Activated T-cell treated with anti-CD3 and anti-CD28 coated beads, Interleukin-2, amount 50 U/mL, for 48 hours (primary cell): ENCODE measurements at regions not wholly inside any gene's neighbourhood (a gene's known extent, or its start where the extent isn't known, plus 50 kb on each side); places are given as distances from the start of the nearest gene placed in this dataset.

Experiments used
- DNase-seq, 2 experiments: peaks; one replicate each; pipeline ENCODE4 v3.0.0-alpha.2; 2020

- no peak for DNase-seq
Observed at GRCh38 chr10:124346831-124347230, 71.9 kb downstream of the OAT start.

GRCh38 chr10:124345521-124345920 lies 73.2 kb downstream of the OAT start:
- no peak for DNase-seq

GRCh38 chr10:124344931-124345330 lies 73.8 kb downstream of the OAT start:
- no peak for DNase-seq

- DNase-seq, result no peak
Observed at GRCh38 chr10:124344266-124344590, 74.5 kb downstream of the OAT start.

- no peak for DNase-seq
Observed at GRCh38 chr10:124343351-124344265, 75.1 kb downstream of the OAT start.

GRCh38 chr10:124342821-124343170 lies 75.9 kb downstream of the OAT start:
- DNase-seq, result no peak

- DNase-seq, result no peak
Observed at GRCh38 chr10:124342136-124342820, 76.4 kb downstream of the OAT start.

- DNase-seq, result peak; percentile 31 to 56
Observed at GRCh38 chr10:124341768-124342135, 77.0 kb downstream of the OAT start.

GRCh38 chr10:124340033-124340760 lies 78.5 kb downstream of the OAT start:
- no peak for DNase-seq

- DNase-seq, result no peak
Observed at GRCh38 chr10:124339119-124340032, 79.3 kb downstream of the OAT start.

GRCh38 chr10:124338276-124338925 lies 80.3 kb downstream of the OAT start:
- DNase-seq, result no peak

GRCh38 chr10:124336186-124336585 lies 82.5 kb downstream of the OAT start:
- DNase-seq, result no peak

GRCh38 chr10:124333931-124334330 lies 84.8 kb downstream of the OAT start:
- no peak for DNase-seq

- no peak for DNase-seq
Observed at GRCh38 chr10:124332426-124332825, 86.3 kb downstream of the OAT start.

GRCh38 chr10:124329941-124330340 lies 88.8 kb downstream of the OAT start:
- DNase-seq, result no peak

- no peak for DNase-seq
Observed at GRCh38 chr10:124329362-124329761, 89.4 kb downstream of the OAT start.

- no peak for DNase-seq
Observed at GRCh38 chr10:124328477-124329220, 90.1 kb downstream of the OAT start.

GRCh38 chr10:124325998-124326636 lies 92.6 kb downstream of the OAT start:
- no peak for DNase-seq

- DNase-seq, result peak in 1 of 2 experiments; percentile 6
Observed at GRCh38 chr10:124325633-124325914, 93.1 kb downstream of the OAT start.

- no peak for DNase-seq
Observed at GRCh38 chr10:124324856-124325632, 93.7 kb downstream of the OAT start.
